Stimulated activated CD4-positive, alpha-beta T cell treated with anti-CD3 and anti-CD28 coated beads, Interleukin-2, amount 100 ng/mL, for 48 hours (primary cell): ENCODE measurements at regions not wholly inside any gene's neighbourhood (a gene's known extent, or its start where the extent isn't known, plus 50 kb on each side); places are given as distances from the start of the nearest gene placed in this dataset.

ENCODE experiments used
- DNase-seq, 2 donors: peaks; one replicate each; pipeline ENCODE4 v3.0.0-alpha.2; 2020

GRCh38 chr6:43997345-43997677 lies 129.9 kb downstream of the MRPL14 start:
- no peak for DNase-seq

- DNase-seq, result no peak
Measured at GRCh38 chr6:43996618-43997344, 130.5 kb downstream of the MRPL14 start.

GRCh38 chr6:43995137-43995536 lies 132.1 kb downstream of the MRPL14 start:
- DNase-seq, result no peak

- no peak for DNase-seq
Measured at GRCh38 chr6:43993881-43994523, 133.2 kb downstream of the MRPL14 start.

GRCh38 chr6:43992783-43993644 lies 134.2 kb downstream of the MRPL14 start:
- DNase-seq, result no peak

GRCh38 chr6:43992126-43992663 lies 135.1 kb downstream of the MRPL14 start:
- no peak for DNase-seq

GRCh38 chr6:43990627-43991619 lies 136.3 kb downstream of the MRPL14 start:
- DNase-seq, result no peak

- no peak for DNase-seq
Measured at GRCh38 chr6:43990275-43990626, 137.0 kb downstream of the MRPL14 start.

- no peak for DNase-seq
Measured at GRCh38 chr6:43989581-43990146, 137.6 kb downstream of the MRPL14 start.

GRCh38 chr6:43988801-43989200 lies 138.5 kb downstream of the MRPL14 start:
- no peak for DNase-seq

- no peak for DNase-seq
Measured at GRCh38 chr6:43987838-43988439, 139.3 kb downstream of the MRPL14 start.

GRCh38 chr6:43986177-43986825 lies 141.0 kb downstream of the MRPL14 start:
- DNase-seq, result no peak

GRCh38 chr6:43985329-43985728 lies 141.9 kb downstream of the MRPL14 start:
- DNase-seq, result no peak

GRCh38 chr6:43984442-43985321 lies 142.6 kb downstream of the MRPL14 start:
- no peak for DNase-seq

- DNase-seq, result no peak
Measured at GRCh38 chr6:43983632-43984031, 143.6 kb downstream of the MRPL14 start.

GRCh38 chr6:43983191-43983590 lies 144.1 kb downstream of the MRPL14 start:
- DNase-seq, result no peak

- no peak for DNase-seq
Measured at GRCh38 chr6:43982084-43982625, 145.1 kb downstream of the MRPL14 start.

GRCh38 chr6:43981363-43981990 lies 145.8 kb downstream of the MRPL14 start:
- no peak for DNase-seq
